Stimulated activated CD8-positive, alpha-beta memory T cell treated with anti-CD3 and anti-CD28 coated beads, Interleukin-2, amount 100 ng/mL, for 1 hour (primary cell): ENCODE measurements at regions not wholly inside any gene's neighbourhood (a gene's known extent, or its start where the extent isn't known, plus 50 kb on each side); places are given as distances from the start of the nearest gene placed in this dataset.
"Not testable (repeated sequence)": the region's sequence is repeated elsewhere in the genome, so short reads cannot be mapped to it uniquely, and the experiment has no call there.

Experiments
- DNase-seq, 2 donors: peaks; one replicate each; pipeline ENCODE4 v3.0.0-alpha.2; 2020; ENCODE audit warnings: low read depth in 2 of 2

DNA sequence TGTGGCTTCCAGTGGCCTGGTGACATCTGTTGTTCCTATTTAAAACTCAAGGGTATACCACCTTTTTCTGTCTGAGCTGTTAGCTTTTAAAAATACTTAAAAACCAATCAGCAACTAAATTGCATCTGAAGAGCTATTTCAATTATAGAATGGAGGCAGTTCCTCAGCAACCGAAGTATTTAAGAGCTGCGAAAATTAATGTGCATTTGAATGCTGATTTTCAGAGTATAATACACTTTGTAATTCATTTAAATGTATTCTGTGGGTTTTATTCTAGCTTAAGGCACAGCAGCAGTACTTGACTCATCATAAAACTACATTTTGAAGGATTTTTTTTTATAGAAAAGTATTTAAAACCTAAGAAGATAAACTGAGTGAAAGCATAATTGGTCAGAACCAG is 404.9 kb upstream of the PRKCQ start:
- no peak for DNase-seq

DNA sequence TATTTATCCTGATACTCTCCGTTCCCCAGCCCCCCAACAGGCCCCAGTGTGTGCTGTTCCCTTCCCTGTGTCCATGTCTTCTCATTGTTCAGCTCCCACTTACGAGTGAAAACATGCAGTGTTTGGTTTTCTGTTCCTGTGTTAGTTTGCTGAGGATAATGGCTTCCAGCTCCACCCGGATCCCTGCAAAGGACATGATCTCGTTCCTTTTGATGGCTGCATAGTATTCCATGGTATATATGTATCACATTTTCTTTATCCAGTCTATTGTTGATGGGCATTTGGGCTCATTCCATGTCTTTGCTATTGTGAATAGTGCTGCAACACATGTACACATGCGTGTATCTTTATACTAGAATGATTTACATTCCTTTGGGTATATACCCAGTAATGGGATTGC is 403.9 kb upstream of the PRKCQ start:
- not testable (repeated sequence) for DNase-seq

DNA sequence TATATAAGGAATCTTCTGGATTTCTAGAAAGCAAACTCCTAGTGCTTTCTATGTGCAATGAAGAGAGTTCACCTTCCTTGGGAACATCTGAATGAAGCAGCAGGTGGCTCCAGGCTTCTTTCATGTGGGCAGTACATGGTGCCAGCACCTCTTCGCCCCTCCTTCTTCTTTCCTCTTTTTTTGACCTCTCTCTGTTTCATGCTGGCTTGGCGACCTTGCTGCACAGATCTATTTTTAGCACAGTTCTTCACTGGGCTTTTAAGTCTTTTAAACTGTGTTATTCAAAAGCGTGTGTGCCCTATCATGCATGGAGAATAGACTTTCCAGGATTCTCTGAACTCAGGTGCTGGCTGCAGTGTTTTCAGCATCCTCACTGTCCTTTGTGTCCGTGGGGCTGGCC is 400.3 kb upstream of the PRKCQ start:
- DNase-seq, result no peak

DNA sequence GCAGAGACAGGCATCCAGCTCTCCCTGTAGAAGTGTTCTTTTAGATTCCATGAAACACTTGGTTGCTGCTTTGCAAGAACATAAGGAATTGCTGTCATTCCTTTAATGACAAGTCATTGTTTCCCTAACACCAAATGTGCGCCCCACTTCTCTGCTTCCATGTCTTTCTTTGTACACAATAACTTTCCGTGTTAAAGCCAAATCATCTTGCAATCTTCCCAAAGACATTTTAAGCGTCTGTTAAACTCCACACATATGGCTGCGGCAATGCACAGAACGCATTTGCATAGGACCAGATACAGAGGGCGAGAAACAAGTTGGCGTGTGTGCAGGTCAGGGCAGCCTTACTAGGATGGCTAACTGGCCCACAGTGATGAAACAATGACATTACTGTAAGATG is 399.3 kb upstream of the PRKCQ start:
- no peak for DNase-seq

DNA sequence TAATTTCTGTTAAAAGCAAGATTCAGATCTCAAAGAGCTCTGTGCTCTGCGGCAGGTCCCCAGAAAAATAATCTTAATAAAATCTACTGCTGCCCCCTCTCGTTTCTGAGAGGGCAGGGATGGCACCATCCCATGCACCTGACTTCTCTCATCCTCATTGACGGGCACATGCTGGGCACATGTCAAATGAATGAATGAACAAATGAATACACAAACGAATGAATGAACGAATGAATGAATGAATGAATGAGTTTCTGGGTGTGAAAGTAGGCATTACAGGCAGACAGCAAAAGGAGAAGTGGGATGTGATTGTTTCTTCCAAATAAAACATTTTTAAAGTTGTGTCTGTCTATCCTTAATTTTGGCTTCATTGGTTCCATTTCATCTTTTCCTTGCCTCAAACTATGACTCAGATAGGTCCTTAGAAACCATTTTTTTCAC is 398.1 kb upstream of the PRKCQ start:
- DNase-seq, result no peak

GRCh38 chr10:6977398-6978186 is 397.5 kb upstream of the PRKCQ start:
- no peak for DNase-seq

DNA sequence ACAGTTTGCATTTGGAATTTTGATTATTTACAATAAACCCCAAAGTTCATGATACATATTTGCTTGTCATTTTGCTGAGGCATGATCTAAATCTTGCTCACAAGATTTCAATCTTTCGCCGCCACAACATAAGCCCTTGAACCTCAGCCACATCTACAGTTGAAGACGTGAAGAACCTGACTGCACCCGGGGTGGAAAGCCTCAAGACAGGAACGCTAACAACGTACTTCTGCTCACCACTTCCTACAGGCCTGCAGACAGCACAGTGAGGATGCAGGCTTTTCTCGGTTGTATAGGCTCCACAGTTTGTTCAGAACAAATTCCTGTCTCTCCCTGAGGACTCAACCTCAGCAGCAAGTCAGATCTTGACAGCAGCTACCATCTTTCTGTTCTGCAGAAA is 393.8 kb upstream of the PRKCQ start:
- DNase-seq, result no peak

DNA sequence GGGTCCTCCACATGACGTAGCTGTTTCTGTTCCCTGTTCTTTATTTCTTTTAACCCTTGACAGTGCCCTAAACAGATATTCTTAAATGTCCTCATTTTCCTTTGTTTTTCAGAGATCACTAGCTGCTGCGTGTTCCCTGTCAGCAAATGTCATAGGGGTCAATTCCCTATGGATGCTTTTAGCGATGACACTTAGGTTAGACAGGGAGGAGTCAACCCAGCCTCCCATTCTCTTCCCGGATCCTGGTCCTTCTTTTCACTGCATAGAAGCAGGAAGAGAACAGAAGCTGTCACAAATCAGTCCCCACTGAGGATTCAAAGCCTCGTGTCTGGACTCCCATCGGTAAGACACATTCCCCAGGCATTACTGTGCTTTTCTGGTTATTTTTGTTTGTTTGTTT is 392.1 kb upstream of the PRKCQ start:
- DNase-seq, result no peak

- no peak for DNase-seq
Observed at GRCh38 chr10:6969659-6970058, 389.6 kb upstream of the PRKCQ start.

DNA sequence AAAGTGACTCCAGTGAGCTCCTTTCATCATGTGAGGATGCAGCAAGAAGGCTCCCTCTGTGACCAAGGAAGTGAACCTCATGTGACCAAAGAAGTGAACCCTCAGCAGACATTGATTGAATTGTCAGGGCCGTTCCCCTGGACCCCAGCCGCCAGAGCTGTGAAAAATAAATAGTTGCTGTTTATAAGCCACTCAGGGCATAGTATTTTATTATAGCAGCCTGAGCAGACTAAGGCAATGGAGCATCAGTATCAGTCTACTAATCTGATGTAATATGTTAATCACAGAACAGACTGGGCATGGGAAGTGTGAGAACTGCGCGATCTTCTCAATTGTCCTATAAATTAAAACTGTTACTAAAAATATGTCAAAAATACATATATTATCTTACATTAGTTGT is 384.5 kb upstream of the PRKCQ start:
- no peak for DNase-seq

GRCh38 chr10:6962576-6962975 is 382.5 kb upstream of the PRKCQ start:
- DNase-seq, result no peak

DNA sequence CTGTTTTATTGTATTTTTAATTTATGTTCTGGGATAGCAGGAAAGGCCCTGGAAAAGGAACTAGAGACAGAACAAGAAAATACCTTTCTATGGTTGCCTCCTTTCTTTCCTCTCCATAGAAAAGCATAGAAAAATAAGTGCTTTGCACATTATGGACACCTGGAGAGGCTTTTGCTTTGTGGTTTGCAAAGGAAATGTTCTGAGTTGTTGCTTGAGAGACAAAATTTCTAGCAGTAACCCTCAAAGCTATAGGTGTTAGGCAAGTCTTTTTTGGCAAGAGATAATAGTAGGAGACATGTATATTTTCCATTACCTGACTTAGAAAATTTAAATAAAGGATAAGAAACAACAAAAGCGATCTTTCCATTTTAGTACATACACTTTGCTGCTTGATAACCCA is 378.6 kb upstream of the PRKCQ start:
- DNase-seq, result no peak

- DNase-seq, result no peak
Observed at GRCh38 chr10:6958254-6958653, 378.2 kb upstream of the PRKCQ start.

GRCh38 chr10:6957851-6958250 is 377.8 kb upstream of the PRKCQ start:
- no peak for DNase-seq

DNA sequence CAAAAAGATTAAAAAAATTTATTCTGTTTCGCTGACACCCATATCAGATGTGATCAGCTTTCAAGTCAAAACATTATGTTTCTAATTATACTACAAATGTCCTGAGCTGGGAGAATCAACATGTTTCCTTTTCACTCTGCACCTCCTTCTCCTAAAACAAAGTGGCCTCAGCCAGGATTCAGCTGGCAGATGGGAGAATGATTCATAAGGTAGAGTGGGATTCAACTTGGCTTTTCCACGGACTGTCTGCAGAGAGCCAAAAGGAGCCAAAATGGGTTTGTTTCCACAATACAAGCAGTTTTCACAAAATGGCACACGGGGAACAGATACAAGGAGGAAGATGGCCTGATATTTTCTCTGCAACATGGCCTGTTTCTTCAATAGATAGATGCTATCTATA is 376.5 kb upstream of the PRKCQ start:
- no peak for DNase-seq

GRCh38 chr10:6953271-6953801 is 373.3 kb upstream of the PRKCQ start:
- no peak for DNase-seq

GRCh38 chr10:6951732-6952131 is 371.7 kb upstream of the PRKCQ start:
- DNase-seq, result no peak

- no peak for DNase-seq
Observed at GRCh38 chr10:6950133-6950532, 370.1 kb upstream of the PRKCQ start.

DNA sequence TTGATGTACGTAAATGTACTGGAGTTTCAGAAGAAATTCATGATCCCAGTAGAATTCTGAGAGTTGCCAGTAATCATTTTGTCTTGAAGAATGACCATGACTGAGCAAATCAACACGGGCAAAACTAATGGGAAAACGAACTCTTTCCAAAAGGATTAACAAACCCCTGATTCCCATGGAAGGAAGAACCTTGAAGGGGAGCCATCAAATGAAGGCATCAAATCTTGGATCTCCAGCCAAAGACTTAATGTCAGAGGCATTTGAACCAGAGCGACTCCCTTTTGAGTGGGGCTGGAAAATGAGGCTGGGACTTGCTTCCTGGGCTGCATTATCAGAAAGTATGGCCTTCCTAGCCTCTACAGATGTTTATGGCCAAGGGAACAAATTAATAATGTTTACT is 364.4 kb upstream of the PRKCQ start:
- DNase-seq, result no peak

GRCh38 chr10:6938384-6938783 is 358.3 kb upstream of the PRKCQ start:
- no peak for DNase-seq

GRCh38 chr10:6936931-6937330 is 356.9 kb upstream of the PRKCQ start:
- DNase-seq, result no peak

DNA sequence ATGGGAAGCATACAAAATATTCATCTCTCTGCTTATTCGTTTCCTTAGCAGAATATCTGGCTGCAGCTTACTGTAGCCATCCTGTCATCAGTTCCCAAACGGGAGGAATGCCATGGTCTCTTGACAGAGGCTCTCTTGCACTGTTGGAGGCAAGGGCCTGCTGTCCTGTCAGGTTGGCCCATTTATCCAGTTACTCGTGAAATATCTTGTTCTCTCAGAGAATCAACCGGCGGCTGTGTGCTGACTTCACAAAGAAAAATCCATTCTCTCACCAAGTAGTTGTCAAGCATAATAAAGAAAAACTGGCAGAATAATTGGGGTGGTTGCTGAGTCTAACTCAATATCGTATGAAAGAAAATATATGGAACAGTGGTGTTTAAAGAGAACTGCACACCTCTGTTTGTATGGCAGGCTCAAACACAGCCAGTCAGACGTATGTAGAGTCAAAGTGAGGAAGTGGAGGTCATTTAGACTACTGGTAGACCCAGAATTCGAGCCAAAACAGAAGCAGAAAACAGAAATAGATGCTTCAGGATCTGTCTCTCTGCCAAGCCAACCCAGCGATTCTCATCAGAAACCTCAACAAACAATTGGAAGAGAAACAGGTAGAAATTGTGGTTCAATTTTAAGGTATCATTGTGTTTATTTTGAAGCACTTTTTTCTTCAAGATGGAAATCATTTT is 349.2 kb upstream of the PRKCQ start:
- no peak for DNase-seq

GRCh38 chr10:6928586-6928985 is 348.5 kb upstream of the PRKCQ start:
- no peak for DNase-seq
